IMR-90 (cell line): ENCODE measurements at regions not wholly inside any gene's neighbourhood (a gene's known extent, or its start where the extent isn't known, plus 50 kb on each side); places are given as distances from the start of the nearest gene placed in this dataset.

Source experiments
- CEBPB ChIP-seq: IDR thresholded peaks from 2 replicates; pipeline ENCODE4 v1.6.1; 2012; ENCODE audit warnings: low read depth, low read length, improper control_type of control experiment
- CHD1 ChIP-seq: IDR thresholded peaks from 2 replicates; pipeline ENCODE4 v1.6.1; 2012; ENCODE audit warnings: low read depth, low read length, improper control_type of control experiment
- CTCF ChIP-seq: conservative IDR thresholded peaks from 2 replicates; pipeline ENCODE4 v1.5.1; 2012; ENCODE audit warnings: mild to moderate bottlenecking, low read depth, low read length, improper control_type of control experiment
- MAZ ChIP-seq: IDR thresholded peaks from 2 replicates; pipeline ENCODE4 v1.6.1; 2012; ENCODE audit warnings: low read depth, mild to moderate bottlenecking, low read length, improper control_type of control experiment, moderate library complexity, borderline replicate concordance
- MXI1 ChIP-seq: IDR thresholded peaks from 2 replicates; pipeline ENCODE4 v1.6.1; 2012; ENCODE audit warnings: low read depth, mild to moderate bottlenecking, low read length, moderate library complexity, borderline replicate concordance
- POLR2A ChIP-seq: IDR thresholded peaks from 2 replicates; pipeline ENCODE4 v1.6.1; 2012; ENCODE audit warnings: mild to moderate bottlenecking, low read depth, low read length
- RAD21 ChIP-seq: IDR thresholded peaks from 2 replicates; pipeline ENCODE4 v1.6.1; 2012; ENCODE audit warnings: low read length, improper control_type of control experiment
- RCOR1 ChIP-seq: IDR thresholded peaks from 2 replicates; pipeline ENCODE4 v1.6.1; 2012; ENCODE audit warnings: mild to moderate bottlenecking, low read length, improper control_type of control experiment; ENCODE audit not compliant: insufficient replicate concordance
- RFX5 ChIP-seq: IDR thresholded peaks from 2 replicates; pipeline ENCODE4 v1.8.0; 2012; ENCODE audit warnings: low read depth, mild to moderate bottlenecking, low read length, moderate library complexity
- SMC3 ChIP-seq: fragments of 150-350 bp; IDR thresholded peaks from 2 replicates; pipeline ENCODE4 v1.6.1; 2016; ENCODE audit warnings: low read depth, mild to moderate bottlenecking, antibody characterized with exemption, low read length, moderate library complexity
- USF2 ChIP-seq: fragments of 150-350 bp; IDR thresholded peaks from 2 replicates; pipeline ENCODE4 v1.6.1; 2017; ENCODE audit warnings: mild to moderate bottlenecking, antibody characterized with exemption, low read length, low read depth

GRCh38 chr3:64441861-64442260, 216.6 kb upstream of the PRICKLE2 start:
- no peak for TF ChIP-seq POLR2A
- TF ChIP-seq CTCF, result no peak
- TF ChIP-seq USF2, result no peak
- TF ChIP-seq RAD21, result no peak
- no peak for TF ChIP-seq RCOR1
- TF ChIP-seq MXI1, result no peak
- no peak for TF ChIP-seq SMC3
- TF ChIP-seq CEBPB, result no peak
- TF ChIP-seq RFX5, result no peak
- TF ChIP-seq MAZ, result no peak
- TF ChIP-seq CHD1, result no peak
